Glutamatergic neuron (in vitro differentiated cells): ENCODE measurements at regions not wholly inside any gene's neighbourhood (a gene's known extent, or its start where the extent isn't known, plus 50 kb on each side); places are given as distances from the start of the nearest gene placed in this dataset.
A peak's percentile ranks its signal among the peaks of the same experiment; 100 is the strongest.
"Not testable (repeated sequence)": the region's sequence is repeated elsewhere in the genome, so short reads cannot be mapped to it uniquely, and the experiment has no call there.

Source experiments
- DNase-seq: peaks from one replicate; pipeline ENCODE4 v3.0.0; 2022
- H3K27ac Mint-ChIP-seq: one replicate; pipeline ENCODE4 v1.8.0; 2020; ENCODE audit warnings: mild to moderate bottlenecking, mixed read lengths, inconsistent platforms; ENCODE audit not compliant: unreplicated experiment
- H3K27me3 Mint-ChIP-seq: one replicate; pipeline ENCODE4 v1.8.0; 2020; ENCODE audit warnings: mild to moderate bottlenecking, moderate library complexity, mixed read lengths, inconsistent platforms; ENCODE audit not compliant: unreplicated experiment
- H3K36me3 Mint-ChIP-seq: one replicate; pipeline ENCODE4 v1.8.0; 2020; ENCODE audit warnings: mild to moderate bottlenecking, mixed read lengths, inconsistent platforms; ENCODE audit not compliant: unreplicated experiment
- H3K4me1 Mint-ChIP-seq: one replicate; pipeline ENCODE4 v1.8.0; 2020; ENCODE audit warnings: mild to moderate bottlenecking, low read depth, mixed read lengths, inconsistent platforms; ENCODE audit not compliant: unreplicated experiment
- H3K4me3 Mint-ChIP-seq: one replicate; pipeline ENCODE4 v1.8.0; 2020; ENCODE audit warnings: mild to moderate bottlenecking, mixed read lengths, inconsistent platforms; ENCODE audit not compliant: unreplicated experiment
- H3K9me3 Mint-ChIP-seq: one replicate; pipeline ENCODE4 v1.8.0; 2020; ENCODE audit warnings: mild to moderate bottlenecking, moderate library complexity, mixed read lengths, inconsistent platforms; ENCODE audit not compliant: unreplicated experiment
- CTCF ChIP-seq: fragments of 200-600 bp; sonication (generic); IDR thresholded peaks from one replicate; pipeline ENCODE4 v1.5.0; 2021; ENCODE audit not compliant: partially characterized antibody, unreplicated experiment

- Mint-ChIP-seq H3K27ac (no peak overlapping the region), H3K4me3 (no peak overlapping the region), H3K4me1 (no peaks in the 10 kb centered on the region), H3K9me3 (no peaks in the 10 kb centered on the region), H3K36me3 (peaks cover 5% of the 10 kb centered on the region), H3K27me3 (peaks cover 2% of the 10 kb centered on the region)
- TF ChIP-seq CTCF, result peak; percentile 56
- peak; percentile 56 for DNase-seq
Observed at GRCh38 chr6:137641474-137642077, 147.4 kb upstream of the OLIG3 start.

- H3K27me3 Mint-ChIP-seq, H3K36me3 Mint-ChIP-seq, DNase-seq, H3K4me3 Mint-ChIP-seq, H3K9me3 Mint-ChIP-seq, H3K27ac Mint-ChIP-seq, H3K4me1 Mint-ChIP-seq: not testable (repeated sequence)
Observed at GRCh38 chr6:137643210-137643609, 149.0 kb upstream of the OLIG3 start.

- not testable (repeated sequence) for H3K4me1 Mint-ChIP-seq, DNase-seq, H3K27ac Mint-ChIP-seq, H3K9me3 Mint-ChIP-seq, H3K36me3 Mint-ChIP-seq, H3K27me3 Mint-ChIP-seq, H3K4me3 Mint-ChIP-seq
Observed at GRCh38 chr6:137643644-137644043, 149.4 kb upstream of the OLIG3 start.

- H3K36me3 Mint-ChIP-seq, result peaks cover 5% of the 10 kb centered on the region
- no peak overlapping the region for H3K4me3 Mint-ChIP-seq
- H3K27me3 Mint-ChIP-seq, result peaks cover 5% of the 10 kb centered on the region
- DNase-seq, result no peak
- TF ChIP-seq CTCF, result no peak
- no peak overlapping the region for H3K27ac Mint-ChIP-seq
- no peaks in the 10 kb centered on the region for H3K4me1 Mint-ChIP-seq
- H3K9me3 Mint-ChIP-seq, result no peaks in the 10 kb centered on the region
Observed at GRCh38 chr6:137645850-137646249, 151.7 kb upstream of the OLIG3 start.

- Mint-ChIP-seq H3K27ac (no peak overlapping the region), H3K4me1 (no peaks in the 10 kb centered on the region)
- no peak for DNase-seq
Observed at GRCh38 chr6:137646484-137646883, 152.3 kb upstream of the OLIG3 start.

More at GRCh38 chr6:137646484-137646883, 152.3 kb upstream of the OLIG3 start:
- TF ChIP-seq CTCF, result no peak
- Mint-ChIP-seq H3K9me3 (no peaks in the 10 kb centered on the region), H3K27me3 (peaks cover 5% of the 10 kb centered on the region), H3K4me3 (no peak overlapping the region), H3K36me3 (peaks cover 5% of the 10 kb centered on the region)
